GM18508 (cell line): ENCODE measurements at regions not wholly inside any gene's neighbourhood (a gene's known extent, or its start where the extent isn't known, plus 50 kb on each side); places are given as distances from the start of the nearest gene placed in this dataset.
"Not testable (repeated sequence)": the region's sequence is repeated elsewhere in the genome, so short reads cannot be mapped to it uniquely, and the experiment has no call there.

Experiments used
- ATAC-seq: cut with Tn5 transposase; IDR thresholded peaks from one replicate; pipeline ENCODE4 v1.9.1; 2021; ENCODE audit warnings: moderate number of reproducible peaks; ENCODE audit not compliant: insufficient read depth, unreplicated experiment

- ATAC-seq = no peak
Observed at GRCh38 chr14:41298328-41298690, 308.4 kb upstream of the LRFN5 start.

GRCh38 chr14:41297576-41298327, 308.9 kb upstream of the LRFN5 start:
- no peak for ATAC-seq

DNA sequence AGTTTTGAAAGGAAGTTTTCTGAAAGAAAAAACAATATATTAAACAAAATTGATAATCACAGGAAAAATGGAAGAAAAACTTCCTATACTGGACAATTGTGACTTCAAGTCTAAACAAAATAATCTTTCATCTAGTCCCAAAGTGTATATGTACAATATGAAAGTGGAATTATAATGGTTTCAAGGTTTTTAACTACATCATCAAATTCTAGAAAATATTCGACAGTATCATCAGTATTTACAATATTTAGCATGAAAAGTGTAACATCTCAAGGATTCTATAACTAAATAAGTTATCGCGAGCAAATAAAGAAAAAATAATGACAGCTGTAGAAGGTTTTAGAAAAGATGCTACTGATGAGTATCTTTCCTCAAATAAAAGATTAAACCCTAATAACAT, 310.9 kb upstream of the LRFN5 start:
- no peak for ATAC-seq

DNA sequence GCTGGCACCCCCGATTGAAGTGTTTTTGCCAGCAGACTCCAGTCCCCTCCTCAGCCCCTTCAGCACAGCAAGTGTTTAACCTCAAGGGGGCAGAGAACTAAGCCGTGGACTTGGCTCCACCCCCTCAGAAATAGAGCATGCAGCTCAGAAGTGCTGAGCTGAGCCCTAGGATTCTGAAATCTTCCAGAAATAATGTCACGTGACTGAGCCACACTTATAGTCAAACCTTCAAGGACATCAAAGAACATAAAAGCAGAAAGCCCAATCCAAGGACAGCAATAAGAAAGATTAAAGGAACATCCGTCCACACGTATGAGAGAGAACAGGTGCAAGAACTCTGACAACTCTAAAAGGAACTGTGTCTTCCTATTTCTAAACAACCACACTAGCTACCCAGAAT, 317.7 kb upstream of the LRFN5 start:
- ATAC-seq = no peak

DNA sequence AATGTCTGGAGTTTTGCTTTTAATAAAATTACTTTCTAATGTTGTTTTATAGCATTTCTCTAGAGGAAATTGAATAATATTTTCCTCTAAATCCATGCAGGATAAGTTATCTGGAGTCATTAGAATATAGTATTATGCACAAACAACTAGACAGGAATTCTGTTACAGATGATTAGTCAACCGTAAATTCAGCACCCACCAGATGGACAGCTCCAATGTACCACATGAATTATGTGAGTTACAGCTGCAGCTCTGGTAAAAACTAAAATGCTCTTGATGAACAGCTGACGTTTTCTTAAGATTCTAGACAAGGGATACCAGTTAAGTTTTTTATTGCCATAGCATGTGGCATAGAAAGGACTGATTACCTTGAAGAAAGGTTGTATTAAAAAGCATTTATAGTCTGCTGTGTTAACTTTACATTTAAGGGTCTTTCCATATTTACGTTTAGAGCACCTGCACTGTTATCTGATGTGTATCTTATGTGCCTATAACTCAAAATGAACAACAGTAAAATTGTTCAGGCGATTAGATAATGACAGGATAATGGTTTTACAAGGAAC, 321.4 kb upstream of the LRFN5 start:
- no peak for ATAC-seq

- ATAC-seq = no peak
Observed at GRCh38 chr14:41280745-41281144, 325.9 kb upstream of the LRFN5 start.

- no peak for ATAC-seq
Observed at GRCh38 chr14:41277450-41277849, 329.2 kb upstream of the LRFN5 start.

DNA sequence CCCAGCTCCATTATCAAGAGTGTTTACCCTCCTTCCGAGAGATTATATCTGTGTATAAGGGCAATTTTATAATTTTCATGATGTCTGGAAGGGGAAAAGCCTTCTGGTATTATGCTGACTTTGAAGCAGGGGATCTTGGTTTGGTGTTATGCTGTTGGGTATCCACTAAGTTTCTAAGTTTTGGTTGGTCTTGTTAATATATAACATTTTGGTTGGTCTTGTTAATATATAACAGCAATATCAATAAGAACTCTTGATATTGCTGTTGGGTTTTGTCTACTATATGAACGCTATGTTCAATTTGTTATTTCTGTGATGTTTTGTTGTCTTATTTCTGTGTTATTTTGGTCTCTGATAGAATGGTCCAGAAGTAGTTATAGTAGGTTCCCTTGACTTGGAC, 349.2 kb upstream of the LRFN5 start:
- ATAC-seq = no peak

GRCh38 chr14:41235466-41235865, 371.2 kb upstream of the LRFN5 start:
- no peak for ATAC-seq

- no peak for ATAC-seq
Observed at GRCh38 chr14:41230683-41231082, 376.0 kb upstream of the LRFN5 start.

- ATAC-seq = no peak
Observed at GRCh38 chr14:41229824-41230223, 376.9 kb upstream of the LRFN5 start.

- ATAC-seq = no peak
Observed at GRCh38 chr14:41225433-41225832, 381.2 kb upstream of the LRFN5 start.

DNA sequence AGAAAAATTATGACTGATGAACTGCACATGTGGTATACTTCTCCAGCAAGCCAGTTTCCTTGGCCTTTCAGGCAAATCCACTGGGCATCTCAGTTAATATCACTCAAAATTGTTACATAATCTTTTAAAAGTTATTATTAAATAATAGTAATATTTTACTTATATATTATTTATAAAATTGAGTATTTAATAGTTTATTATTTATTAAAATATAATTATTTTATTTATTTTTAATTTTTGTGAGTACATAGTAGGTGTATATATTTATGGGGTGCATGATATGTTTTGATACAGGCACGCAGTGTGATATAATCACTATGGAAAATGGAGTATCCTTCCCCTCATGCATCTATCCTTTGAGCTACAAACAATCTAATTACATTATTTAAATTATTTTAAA, 384.1 kb upstream of the LRFN5 start:
- no peak for ATAC-seq

DNA sequence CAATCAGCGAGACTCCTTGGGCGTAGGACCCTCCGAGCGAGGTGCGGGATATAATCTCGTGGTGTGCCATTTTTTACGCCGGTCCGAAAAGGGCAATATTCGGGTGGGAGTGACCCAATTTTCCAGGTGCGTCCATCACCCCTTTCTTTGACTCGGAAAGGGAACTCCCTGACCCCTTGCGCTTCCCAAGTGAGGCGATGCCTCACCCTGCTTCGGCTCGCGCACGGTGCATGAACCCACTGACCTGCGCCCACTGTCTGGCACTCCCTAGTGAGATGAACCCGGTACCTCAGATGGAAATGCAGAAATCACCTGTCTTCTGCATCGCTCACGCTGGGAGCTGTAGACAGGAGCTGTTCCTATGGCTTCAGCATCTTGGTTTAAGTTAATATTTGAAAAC, 391.7 kb upstream of the LRFN5 start:
- ATAC-seq = not testable (repeated sequence)

GRCh38 chr14:41201696-41202095, 405.0 kb upstream of the LRFN5 start:
- ATAC-seq = no peak

DNA sequence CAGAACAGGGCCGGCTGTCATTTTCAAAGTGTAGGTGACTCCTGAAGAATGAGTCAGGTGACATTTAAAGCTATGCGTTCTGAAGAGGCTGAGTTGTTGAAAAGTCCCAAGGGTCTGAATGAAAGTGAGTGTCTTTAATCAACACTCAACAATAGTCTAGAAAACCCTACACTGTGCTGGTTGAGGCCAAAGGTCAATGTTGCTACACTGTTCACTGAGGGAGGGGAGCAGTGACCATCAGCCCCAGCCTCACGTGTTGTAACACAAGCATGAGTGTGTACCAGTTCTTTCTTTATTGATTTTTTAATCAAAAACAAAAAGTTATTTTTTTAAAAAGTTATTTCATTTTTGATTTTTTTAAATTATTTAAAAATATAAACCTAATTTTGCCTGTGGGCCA, 418.8 kb upstream of the LRFN5 start:
- no peak for ATAC-seq

GRCh38 chr14:41171045-41171444, 435.6 kb upstream of the LRFN5 start:
- ATAC-seq = no peak

DNA sequence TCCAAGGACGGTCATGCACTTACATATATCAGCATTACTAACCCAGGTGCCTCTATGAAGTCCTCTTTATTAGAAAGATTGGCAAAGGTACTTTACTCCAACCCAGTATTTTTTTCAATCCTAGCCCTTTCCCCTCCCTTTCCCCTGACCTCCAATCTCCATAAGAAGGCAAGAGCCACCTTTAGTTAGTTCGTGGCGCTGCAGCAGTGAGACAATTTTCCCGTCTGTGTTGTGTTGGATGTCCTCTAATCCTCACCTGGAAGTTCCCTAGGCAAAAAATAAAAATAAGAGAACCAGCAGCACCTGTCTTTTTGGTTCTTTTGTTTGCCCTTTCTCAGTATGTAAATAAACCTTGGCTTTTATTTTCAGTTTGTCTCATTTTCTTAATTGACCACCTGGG, 439.6 kb upstream of the LRFN5 start:
- no peak for ATAC-seq

GRCh38 chr14:41154143-41154807, 452.4 kb upstream of the LRFN5 start:
- no peak for ATAC-seq

GRCh38 chr14:41146391-41146790, 460.3 kb upstream of the LRFN5 start:
- no peak for ATAC-seq

- no peak for ATAC-seq
Observed at GRCh38 chr14:41144370-41144769, 462.3 kb upstream of the LRFN5 start.

GRCh38 chr14:41137741-41138140, 468.9 kb upstream of the LRFN5 start:
- no peak for ATAC-seq
